HEK293 (cell line): ENCODE measurements at regions not wholly inside any gene's neighbourhood (a gene's known extent, or its start where the extent isn't known, plus 50 kb on each side); places are given as distances from the start of the nearest gene placed in this dataset.

Source experiments
- CTCF ChIA-PET: fragments of 350-600 bp; formaldehyde crosslinking; extraction: SDS; loops from one replicate; lab custom pipeline; 2021; ENCODE audit warnings: antibody characterized with exemption; lab: Yijun Ruan, JAX
- POLR2A ChIA-PET: fragments of 300-600 bp; formaldehyde crosslinking; extraction: SDS; loops from one replicate; lab custom pipeline; 2020; ENCODE audit warnings: antibody characterized with exemption, inconsistent platforms; lab: Yijun Ruan, JAX
- H3K27ac ChIP-seq: fragments of 200-500 bp; sonication (Bioruptor generic); 2 replicates; pipeline ENCODE4 v1.5.1; 2014; ENCODE audit warnings: low read depth, low read length, control low read depth, inconsistent platforms; ENCODE audit errors: extremely low read depth
- H3K36me3 ChIP-seq, 2 experiments: fragments of 200-500 bp in 1 of 2; sonication (Bioruptor generic) in 1 of 2; 1 replicate in 1 of 2; 2 replicates in 1 of 2; pipeline ENCODE4 v1.5.1; 2014 to 2017; ENCODE audit warnings: inconsistent platforms in 2 of 2, low read length in 2 of 2; ENCODE audit not compliant: control insufficient read depth in 2 of 2, insufficient read depth in 1 of 2
- H3K4me1 ChIP-seq: fragments of 200-500 bp; sonication (Bioruptor generic); 2 replicates; pipeline ENCODE4 v1.5.1; 2014; ENCODE audit warnings: mild to moderate bottlenecking, low read length, inconsistent platforms; ENCODE audit not compliant: control insufficient read depth, insufficient read depth
- H3K4me3 ChIP-seq: 2 replicates; pipeline ENCODE4 v1.5.1; 2011; ENCODE audit warnings: low read depth, mild to moderate bottlenecking, control low read depth, low read length, moderate library complexity
- H3K9me3 ChIP-seq: fragments of 200-500 bp; sonication (Bioruptor generic); 2 replicates; pipeline ENCODE4 v1.5.1; 2014; ENCODE audit warnings: low read depth, low read length, inconsistent platforms; ENCODE audit not compliant: control insufficient read depth, insufficient read depth
- EGR2 ChIP-seq: fragments of 450-650 bp; formaldehyde crosslinking; IDR thresholded peaks from 2 replicates; pipeline ENCODE4 v1.5.1; 2016; ENCODE audit warnings: low read depth, missing biosample characterization, missing genetic modification characterization
- GLIS1 ChIP-seq: fragments of 450-650 bp; formaldehyde crosslinking; IDR thresholded peaks from 2 replicates; pipeline ENCODE4 v1.5.1; 2016; ENCODE audit warnings: missing biosample characterization, missing genetic modification characterization
- HOXC10 ChIP-seq: sonication (generic); formaldehyde crosslinking; IDR thresholded peaks from 2 replicates; pipeline ENCODE4 v1.8.1; 2023; ENCODE audit warnings: mild to moderate bottlenecking, missing genetic modification reagents
- KLF8 ChIP-seq: fragments of 450-650 bp; formaldehyde crosslinking; IDR thresholded peaks from 2 replicates; pipeline ENCODE4 v1.5.1; 2016; ENCODE audit warnings: missing biosample characterization, missing genetic modification characterization
- MZF1 ChIP-seq: fragments of 450-650 bp; formaldehyde crosslinking; IDR thresholded peaks from 2 replicates; pipeline ENCODE4 v1.5.1; 2017; ENCODE audit warnings: missing biosample characterization, missing genetic modification characterization, borderline replicate concordance
- PBX3 ChIP-seq: sonication (generic); formaldehyde crosslinking; IDR thresholded peaks from 2 replicates; pipeline ENCODE4 v1.8.1; 2022; ENCODE audit warnings: mild to moderate bottlenecking, moderate library complexity, missing genetic modification reagents
- PRDM6 ChIP-seq: fragments of 450-650 bp; formaldehyde crosslinking; IDR thresholded peaks from 2 replicates; pipeline ENCODE4 v1.5.1; 2017; ENCODE audit warnings: missing biosample characterization, missing genetic modification characterization
- ZBTB10 ChIP-seq: fragments of 450-650 bp; formaldehyde crosslinking; IDR thresholded peaks from 2 replicates; pipeline ENCODE4 v1.5.1; 2016; ENCODE audit warnings: missing biosample characterization, missing genetic modification characterization
- ZFHX2 ChIP-seq: fragments of 450-650 bp; formaldehyde crosslinking; conservative IDR thresholded peaks from 2 replicates; pipeline ENCODE4 v1.5.1; 2016; ENCODE audit warnings: missing biosample characterization, missing genetic modification characterization
- ZIC2 ChIP-seq: fragments of 450-650 bp; formaldehyde crosslinking; IDR thresholded peaks from 2 replicates; pipeline ENCODE4 v1.5.1; 2016; ENCODE audit warnings: missing biosample characterization, missing genetic modification characterization
- ZNF132 ChIP-seq: fragments of 450-650 bp; formaldehyde crosslinking; IDR thresholded peaks from 2 replicates; pipeline ENCODE4 v1.5.1; 2017; ENCODE audit warnings: missing biosample characterization, missing genetic modification characterization, borderline replicate concordance
- ZNF280C ChIP-seq: fragments of 450-650 bp; formaldehyde crosslinking; IDR thresholded peaks from 2 replicates; pipeline ENCODE4 v1.5.1; 2016; ENCODE audit warnings: missing biosample characterization, missing genetic modification characterization
- ZNF280D ChIP-seq: fragments of 450-650 bp; formaldehyde crosslinking; IDR thresholded peaks from 2 replicates; pipeline ENCODE4 v1.5.1; 2016; ENCODE audit warnings: missing biosample characterization, missing genetic modification characterization
- ZNF354C ChIP-seq: fragments of 450-650 bp; formaldehyde crosslinking; IDR thresholded peaks from 2 replicates; pipeline ENCODE4 v1.5.1; 2016; ENCODE audit warnings: missing biosample characterization, missing genetic modification characterization, low read depth, borderline replicate concordance
- ZNF391 ChIP-seq: fragments of 450-650 bp; formaldehyde crosslinking; IDR thresholded peaks from 2 replicates; pipeline ENCODE4 v1.5.1; 2016; ENCODE audit warnings: low read depth, missing biosample characterization, missing genetic modification characterization, borderline replicate concordance
- ZNF426 ChIP-seq: fragments of 450-650 bp; formaldehyde crosslinking; IDR thresholded peaks from 2 replicates; pipeline ENCODE4 v1.5.1; 2017; ENCODE audit warnings: missing biosample characterization, missing genetic modification characterization, mild to moderate bottlenecking, inconsistent platforms, moderate library complexity
- ZNF510 ChIP-seq: fragments of 450-650 bp; formaldehyde crosslinking; IDR thresholded peaks from 2 replicates; pipeline ENCODE4 v1.5.1; 2018; ENCODE audit warnings: mild to moderate bottlenecking, missing genetic modification characterization, missing biosample characterization; ENCODE audit not compliant: insufficient replicate concordance

GRCh38 chr1:25104932-25105561, 127.3 kb downstream of the SYF2 start (continued):
- no peak for TF ChIP-seq ZNF510 (tag by site-specific recombination)
- no peak for TF ChIP-seq GLIS1 (tag by site-specific recombination)

- no peak overlapping the region for H3K27ac ChIP-seq
- H3K36me3 ChIP-seq: no peaks in the 10 kb centered on the region
- ChIA-PET CTCF (interaction anchor here (0.9 to 1.1 kb wide), 2 partner anchors 12 to 216 kb away, joined by 3 read pairs; no protein-coding TSS in a partner anchor), POLR2A (no interaction called here)
- no peak overlapping the region for H3K4me3 ChIP-seq
- TF ChIP-seq ZNF132 (tag by site-specific recombination) (no peak), ZBTB10 (tag by site-specific recombination) (no peak), PRDM6 (tag by site-specific recombination) (no peak), ZNF354C (tag by site-specific recombination) (no peak), MZF1 (tag by site-specific recombination) (no peak), ZNF391 (no peak), ZNF280D (tag by site-specific recombination) (no peak), EGR2 (peak; percentile 79), PBX3 (CRISPR knock-in tag) (no peak), ZIC2 (tag by site-specific recombination) (peak; percentile 93), KLF8 (no peak), ZFHX2 (tag by site-specific recombination) (peak; percentile 67), HOXC10 (CRISPR knock-in tag) (no peak), ZNF426 (tag by site-specific recombination) (no peak), ZNF280C (tag by site-specific recombination) (no peak)
- no peaks in the 10 kb centered on the region for H3K4me1 ChIP-seq
- no peaks in the 10 kb centered on the region for H3K9me3 ChIP-seq
Measured at GRCh38 chr1:25103164-25103795, 129.0 kb downstream of the SYF2 start.
